Nephron progenitor cell (in vitro differentiated cells): ENCODE measurements at regions not wholly inside any gene's neighbourhood (a gene's known extent, or its start where the extent isn't known, plus 50 kb on each side); places are given as distances from the start of the nearest gene placed in this dataset.

ENCODE experiments used
- DNase-seq: peaks from one replicate; pipeline ENCODE4 v3.0.0; 2021
- H3K27ac Mint-ChIP-seq: 2 replicates; pipeline ENCODE4 v1.8.0; 2021; ENCODE audit warnings: mild to moderate bottlenecking, moderate library complexity, mixed read lengths
- H3K27me3 Mint-ChIP-seq: 2 replicates; pipeline ENCODE4 v1.8.0; 2021; ENCODE audit warnings: mild to moderate bottlenecking, low read depth, mixed read lengths; ENCODE audit not compliant: poor library complexity
- H3K36me3 Mint-ChIP-seq: 2 replicates; pipeline ENCODE4 v1.8.0; 2021; ENCODE audit warnings: low read depth, mixed read lengths
- H3K4me1 Mint-ChIP-seq: 2 replicates; pipeline ENCODE4 v1.8.0; 2021; ENCODE audit warnings: mixed read lengths
- H3K4me3 Mint-ChIP-seq: 2 replicates; pipeline ENCODE4 v1.8.0; 2021; ENCODE audit warnings: mild to moderate bottlenecking, moderate library complexity, mixed read lengths
- H3K9me3 Mint-ChIP-seq: 2 replicates; pipeline ENCODE4 v1.8.0; 2021; ENCODE audit warnings: mild to moderate bottlenecking, moderate library complexity, mixed read lengths
- TF ChIP-seq, protein P1 (sequence below): fragments of 200-600 bp; sonication (generic); IDR thresholded peaks from 2 replicates; pipeline ENCODE4 v1.5.0; 2021; ENCODE audit warnings: antibody characterized with exemption

- no peak overlapping the region for H3K4me3 Mint-ChIP-seq
- H3K9me3 Mint-ChIP-seq = no peaks in the 10 kb centered on the region
- TF ChIP-seq, protein P1, sequence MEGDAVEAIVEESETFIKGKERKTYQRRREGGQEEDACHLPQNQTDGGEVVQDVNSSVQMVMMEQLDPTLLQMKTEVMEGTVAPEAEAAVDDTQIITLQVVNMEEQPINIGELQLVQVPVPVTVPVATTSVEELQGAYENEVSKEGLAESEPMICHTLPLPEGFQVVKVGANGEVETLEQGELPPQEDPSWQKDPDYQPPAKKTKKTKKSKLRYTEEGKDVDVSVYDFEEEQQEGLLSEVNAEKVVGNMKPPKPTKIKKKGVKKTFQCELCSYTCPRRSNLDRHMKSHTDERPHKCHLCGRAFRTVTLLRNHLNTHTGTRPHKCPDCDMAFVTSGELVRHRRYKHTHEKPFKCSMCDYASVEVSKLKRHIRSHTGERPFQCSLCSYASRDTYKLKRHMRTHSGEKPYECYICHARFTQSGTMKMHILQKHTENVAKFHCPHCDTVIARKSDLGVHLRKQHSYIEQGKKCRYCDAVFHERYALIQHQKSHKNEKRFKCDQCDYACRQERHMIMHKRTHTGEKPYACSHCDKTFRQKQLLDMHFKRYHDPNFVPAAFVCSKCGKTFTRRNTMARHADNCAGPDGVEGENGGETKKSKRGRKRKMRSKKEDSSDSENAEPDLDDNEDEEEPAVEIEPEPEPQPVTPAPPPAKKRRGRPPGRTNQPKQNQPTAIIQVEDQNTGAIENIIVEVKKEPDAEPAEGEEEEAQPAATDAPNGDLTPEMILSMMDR = no peak
- H3K4me1 Mint-ChIP-seq = no peaks in the 10 kb centered on the region
- DNase-seq = no peak
- H3K36me3 Mint-ChIP-seq = no peaks in the 10 kb centered on the region
- no peaks in the 10 kb centered on the region for H3K27me3 Mint-ChIP-seq
- H3K27ac Mint-ChIP-seq = no peak overlapping the region
Observed at GRCh38 chr11:26898799-26899198, 95.1 kb upstream of the FIBIN start.

- no peak overlapping the region for H3K4me3 Mint-ChIP-seq
- H3K9me3 Mint-ChIP-seq = no peaks in the 10 kb centered on the region
- no peaks in the 10 kb centered on the region for H3K36me3 Mint-ChIP-seq
- no peak overlapping the region for H3K27ac Mint-ChIP-seq
- H3K4me1 Mint-ChIP-seq = no peaks in the 10 kb centered on the region
- no peak for DNase-seq
- TF ChIP-seq, protein P1 = no peak
- H3K27me3 Mint-ChIP-seq = no peaks in the 10 kb centered on the region
Observed at GRCh38 chr11:26901162-26901561, 92.8 kb upstream of the FIBIN start.

GRCh38 chr11:26904132-26904531 lies 89.8 kb upstream of the FIBIN start:
- TF ChIP-seq, protein P1 = no peak
- H3K4me1 Mint-ChIP-seq = no peaks in the 10 kb centered on the region
- no peak for DNase-seq
- H3K4me3 Mint-ChIP-seq = no peak overlapping the region
- no peak overlapping the region for H3K27ac Mint-ChIP-seq
- no peaks in the 10 kb centered on the region for H3K27me3 Mint-ChIP-seq
- H3K36me3 Mint-ChIP-seq = no peaks in the 10 kb centered on the region
- H3K9me3 Mint-ChIP-seq = no peaks in the 10 kb centered on the region

DNA sequence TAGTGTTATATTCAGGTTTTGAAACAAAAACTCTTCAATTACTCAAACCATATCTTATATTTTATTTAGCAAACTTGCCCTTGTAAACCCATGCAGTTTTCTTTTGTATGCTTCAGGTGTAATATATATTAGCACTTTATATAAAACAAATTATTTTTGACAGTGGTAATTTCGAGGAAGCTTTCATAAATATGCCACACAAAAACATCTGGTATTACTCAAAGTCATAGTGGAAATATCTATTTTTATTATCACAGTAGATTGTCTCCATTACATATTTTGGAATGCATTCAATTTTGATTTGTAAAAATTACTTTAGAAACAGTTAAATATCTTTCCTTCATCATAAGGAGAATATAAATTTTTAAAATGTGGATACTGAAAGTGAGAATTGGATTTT lies 89.1 kb upstream of the FIBIN start:
- DNase-seq = no peak
- no peaks in the 10 kb centered on the region for H3K36me3 Mint-ChIP-seq
- TF ChIP-seq, protein P1 = no peak
- no peaks in the 10 kb centered on the region for H3K27me3 Mint-ChIP-seq
- no peak overlapping the region for H3K27ac Mint-ChIP-seq
- H3K4me3 Mint-ChIP-seq = no peak overlapping the region
- no peaks in the 10 kb centered on the region for H3K4me1 Mint-ChIP-seq
- no peaks in the 10 kb centered on the region for H3K9me3 Mint-ChIP-seq

DNA sequence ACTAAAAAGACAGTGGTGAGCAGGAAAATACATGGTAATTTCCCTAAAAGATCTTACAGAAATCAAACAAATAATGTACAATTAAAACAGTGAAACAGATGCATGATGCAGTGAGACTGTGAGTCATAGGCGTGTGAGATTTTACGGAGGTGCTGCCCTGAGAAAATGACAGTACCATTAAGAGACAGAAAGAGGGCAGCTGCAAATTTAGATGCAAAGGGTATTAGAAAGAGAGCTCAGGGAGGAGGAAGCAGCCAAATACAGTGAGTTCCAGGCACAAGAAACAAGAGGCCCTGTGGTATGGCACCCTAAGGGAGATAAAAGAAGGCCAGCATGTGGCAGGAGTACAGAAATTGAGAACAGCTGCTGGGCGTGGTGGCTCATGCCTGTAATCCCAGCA lies 88.5 kb upstream of the FIBIN start:
- no peaks in the 10 kb centered on the region for H3K9me3 Mint-ChIP-seq
- no peaks in the 10 kb centered on the region for H3K36me3 Mint-ChIP-seq
- no peak for DNase-seq
- no peaks in the 10 kb centered on the region for H3K4me1 Mint-ChIP-seq
- no peak overlapping the region for H3K27ac Mint-ChIP-seq
- TF ChIP-seq, protein P1 = no peak
- H3K27me3 Mint-ChIP-seq = no peaks in the 10 kb centered on the region
- no peak overlapping the region for H3K4me3 Mint-ChIP-seq

- H3K4me3 Mint-ChIP-seq = no peak overlapping the region
- no peak overlapping the region for H3K27ac Mint-ChIP-seq
- TF ChIP-seq, protein P1 = no peak
- no peaks in the 10 kb centered on the region for H3K36me3 Mint-ChIP-seq
- H3K27me3 Mint-ChIP-seq = no peaks in the 10 kb centered on the region
- H3K4me1 Mint-ChIP-seq = no peaks in the 10 kb centered on the region
- no peak for DNase-seq
- no peaks in the 10 kb centered on the region for H3K9me3 Mint-ChIP-seq
Observed at GRCh38 chr11:26909515-26909914, 84.4 kb upstream of the FIBIN start.
